Trophoblast cell (in vitro differentiated cells and primary cell): ENCODE measurements at regions not wholly inside any gene's neighbourhood (a gene's known extent, or its start where the extent isn't known, plus 50 kb on each side); places are given as distances from the start of the nearest gene placed in this dataset.

ENCODE experiments used
- DNase-seq, 2 donors: peaks; one replicate each; pipeline ENCODE4 v3.0.0-alpha.2; 2016
- H2AFZ ChIP-seq: 2 replicates; pipeline ENCODE4 v1.6.1; 2013; ENCODE audit warnings: low read length, moderate library complexity, mild to moderate bottlenecking; ENCODE audit not compliant: insufficient read depth, poor library complexity
- H2AK5ac ChIP-seq: 2 replicates; pipeline ENCODE4 v1.6.1; 2013; ENCODE audit warnings: mild to moderate bottlenecking, low read length
- H2BK120ac ChIP-seq: 2 replicates; pipeline ENCODE4 v1.6.1; 2013; ENCODE audit warnings: low read length, mild to moderate bottlenecking, moderate library complexity; ENCODE audit not compliant: insufficient read depth, poor library complexity
- H2BK12ac ChIP-seq: 2 replicates; pipeline ENCODE4 v1.6.1; 2013; ENCODE audit warnings: mild to moderate bottlenecking, low read length, moderate library complexity
- H2BK5ac ChIP-seq: 2 replicates; pipeline ENCODE4 v1.6.1; 2013; ENCODE audit warnings: low read length, low read depth, moderate library complexity, mild to moderate bottlenecking; ENCODE audit not compliant: poor library complexity
- H3K14ac ChIP-seq: 2 replicates; pipeline ENCODE4 v1.6.1; 2013; ENCODE audit warnings: mild to moderate bottlenecking, low read length
- H3K18ac ChIP-seq: 2 replicates; pipeline ENCODE4 v1.6.1; 2013; ENCODE audit warnings: mild to moderate bottlenecking, low read length
- H3K23ac ChIP-seq: 2 replicates; pipeline ENCODE4 v1.6.1; 2013; ENCODE audit warnings: low read length
- H3K27ac ChIP-seq: 2 replicates; pipeline ENCODE4 v1.5.1; 2013; ENCODE audit warnings: low read depth, mild to moderate bottlenecking, inconsistent platforms, low read length, moderate library complexity
- H3K27me3 ChIP-seq: 2 replicates; pipeline ENCODE4 v1.6.1; 2013; ENCODE audit warnings: inconsistent platforms, mild to moderate bottlenecking, low read length, moderate library complexity; ENCODE audit not compliant: insufficient read depth
- H3K36me3 ChIP-seq, 2 experiments: 1 replicate in 1 of 2; 2 replicates in 1 of 2; pipeline ENCODE4 v1.6.1; 2013; ENCODE audit warnings: low read length in 2 of 2, mild to moderate bottlenecking in 2 of 2, moderate library complexity in 1 of 2; ENCODE audit not compliant: insufficient read depth in 2 of 2, control insufficient read depth in 1 of 2
- H3K4ac ChIP-seq: 2 replicates; pipeline ENCODE4 v1.6.1; 2013; ENCODE audit warnings: low read depth, mild to moderate bottlenecking, low read length, moderate library complexity
- H3K4me1 ChIP-seq, 2 experiments: 1 replicate in 1 of 2; 2 replicates in 1 of 2; pipeline ENCODE4 v1.6.1; 2013; ENCODE audit warnings: low read length in 2 of 2, mild to moderate bottlenecking in 2 of 2, moderate library complexity in 1 of 2; ENCODE audit not compliant: insufficient read depth in 2 of 2, control insufficient read depth in 1 of 2
- H3K4me2 ChIP-seq: 2 replicates; pipeline ENCODE4 v1.6.1; 2013; ENCODE audit warnings: inconsistent platforms, mild to moderate bottlenecking, low read length, moderate library complexity
- H3K4me3 ChIP-seq: 2 replicates; pipeline ENCODE4 v1.5.1; 2013; ENCODE audit warnings: mild to moderate bottlenecking, low read depth, low read length, inconsistent platforms
- H3K79me1 ChIP-seq: one replicate; pipeline ENCODE4 v1.6.1; 2013; ENCODE audit warnings: low read length
- H3K79me2 ChIP-seq: 2 replicates; pipeline ENCODE4 v1.6.1; 2013; ENCODE audit warnings: low read length, mild to moderate bottlenecking; ENCODE audit not compliant: control insufficient read depth, insufficient read depth, poor library complexity
- H3K9ac ChIP-seq: 2 replicates; pipeline ENCODE4 v1.6.1; 2013; ENCODE audit warnings: mild to moderate bottlenecking, low read length
- H3K9me3 ChIP-seq: 2 replicates; pipeline ENCODE4 v1.6.1; 2013; ENCODE audit warnings: low read depth, mild to moderate bottlenecking, control low read depth, inconsistent platforms, low read length; ENCODE audit not compliant: insufficient read depth
- H4K12ac ChIP-seq: 2 replicates; pipeline ENCODE4 v1.6.1; 2013; ENCODE audit warnings: low read depth, mild to moderate bottlenecking, low read length, moderate library complexity
- H4K8ac ChIP-seq: 2 replicates; pipeline ENCODE4 v1.6.1; 2013; ENCODE audit warnings: low read depth, mild to moderate bottlenecking, low read length, moderate library complexity
- H4K91ac ChIP-seq: one replicate; pipeline ENCODE4 v1.6.1; 2013; ENCODE audit warnings: low read depth, mild to moderate bottlenecking, low read length, moderate library complexity
- WGBS: extraction: QIAGEN DNeasy Blood & Tissue Kit; methylation state at CpG from one replicate; pipeline ENCODE4 v1.1.7; 2013; ENCODE audit warnings: missing lambda C conversion rate; ENCODE audit not compliant: insufficient read length, insufficient coverage; ENCODE audit errors: extremely low coverage; 5-methylcytosine and 5-hydroxymethylcytosine counted together

DNA sequence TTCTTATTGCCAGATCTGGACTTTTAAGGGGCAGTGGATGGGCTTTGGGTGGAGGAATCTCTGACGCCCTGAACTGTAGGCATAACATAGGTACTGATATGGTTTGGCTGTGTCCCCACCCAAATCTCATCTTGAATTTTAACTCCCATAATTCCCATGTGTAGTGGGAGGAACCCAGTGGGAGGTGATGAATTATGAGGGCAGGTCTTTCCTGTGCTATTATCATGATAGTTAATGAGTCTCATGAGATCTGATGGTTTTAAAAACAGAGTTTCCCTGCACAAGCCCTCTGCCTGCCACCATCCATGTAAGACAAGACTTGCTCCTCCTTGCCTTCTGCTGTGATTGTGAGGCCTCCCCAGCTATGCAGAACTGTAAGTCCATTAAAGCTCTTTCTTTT is 160.0 kb upstream of the CRY1 start:
- Histone ChIP-seq H4K8ac (no peak overlapping the region), H3K14ac (no peak overlapping the region), H3K4ac (no peak overlapping the region), H3K4me1 (no peaks in the 10 kb centered on the region), H2BK5ac (no peak overlapping the region), H2BK120ac (no peak overlapping the region), H2AK5ac (no peak overlapping the region), H3K4me3 (no peak overlapping the region), H3K27ac (no peak overlapping the region), H4K91ac (no peak overlapping the region), H3K4me2 (no peak overlapping the region), H2BK12ac (no peak overlapping the region), H3K79me2 (no peaks in the 10 kb centered on the region), H3K23ac (no peak overlapping the region), H2AFZ (no peak overlapping the region), H3K9me3 (no peaks in the 10 kb centered on the region), H3K18ac (no peak overlapping the region), H3K36me3 (no peaks in the 10 kb centered on the region), H3K79me1 (no peaks in the 10 kb centered on the region), H3K9ac (no peak overlapping the region), H3K27me3 (no peaks in the 10 kb centered on the region), H4K12ac (no peak overlapping the region)
- no CpG with 5 or more reads among the region's 1 CpG for WGBS
- no peak for DNase-seq

- H3K79me2 ChIP-seq, result no peaks in the 10 kb centered on the region
- no peaks in the 10 kb centered on the region for H3K27me3 ChIP-seq
- no peak overlapping the region for H2BK12ac ChIP-seq
- no peak overlapping the region for H3K23ac ChIP-seq
- H3K27ac ChIP-seq, result no peak overlapping the region
- H4K12ac ChIP-seq, result no peak overlapping the region
- no peaks in the 10 kb centered on the region for H3K4me1 ChIP-seq
- H4K91ac ChIP-seq, result no peak overlapping the region
- no peak overlapping the region for H2BK120ac ChIP-seq
- no peak overlapping the region for H2BK5ac ChIP-seq
- no peak overlapping the region for H3K14ac ChIP-seq
- H3K9ac ChIP-seq, result no peak overlapping the region
- H2AFZ ChIP-seq, result no peak overlapping the region
- no peak overlapping the region for H3K4me3 ChIP-seq
- DNase-seq, result no peak
- no peaks in the 10 kb centered on the region for H3K79me1 ChIP-seq
- H3K18ac ChIP-seq, result no peak overlapping the region
- H3K4me2 ChIP-seq, result no peak overlapping the region
- H3K9me3 ChIP-seq, result no peaks in the 10 kb centered on the region
- no peak overlapping the region for H4K8ac ChIP-seq
- no peak overlapping the region for H2AK5ac ChIP-seq
- H3K4ac ChIP-seq, result no peak overlapping the region
- 100% methylated on average over 2 of the region's 5 CpGs for WGBS
- no peaks in the 10 kb centered on the region for H3K36me3 ChIP-seq
Measured at GRCh38 chr12:107254258-107254856, 161.0 kb upstream of the CRY1 start.

DNA sequence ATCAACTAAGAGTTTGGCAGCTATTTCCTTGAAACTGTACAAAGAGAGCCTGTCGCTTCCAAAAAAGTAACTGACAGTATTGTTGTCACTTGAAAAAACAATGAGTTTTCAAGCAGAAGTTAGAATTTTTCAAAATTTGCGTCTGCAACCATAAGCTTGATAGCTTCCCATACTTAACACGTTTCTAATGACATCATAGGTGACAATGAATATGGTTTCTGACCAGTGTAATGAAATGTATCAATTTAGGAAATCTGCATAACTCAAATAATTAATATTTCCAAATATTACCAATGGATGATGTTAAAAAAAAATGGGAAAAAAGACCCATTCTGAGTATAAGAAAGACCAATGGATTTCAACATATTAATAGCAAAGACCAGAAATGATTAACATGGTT is 165.4 kb upstream of the CRY1 start:
- no peak overlapping the region for H3K4me2 ChIP-seq
- H2AK5ac ChIP-seq, result no peak overlapping the region
- H4K91ac ChIP-seq, result no peak overlapping the region
- WGBS, result no CpG with 5 or more reads among the region's 3 CpGs
- DNase-seq, result no peak
- no peak overlapping the region for H2BK5ac ChIP-seq
- no peaks in the 10 kb centered on the region for H3K27me3 ChIP-seq
- no peak overlapping the region for H3K23ac ChIP-seq
- no peaks in the 10 kb centered on the region for H3K9me3 ChIP-seq
- no peak overlapping the region for H3K4ac ChIP-seq
- H4K12ac ChIP-seq, result no peak overlapping the region
- H2BK120ac ChIP-seq, result no peak overlapping the region
- no peak overlapping the region for H2AFZ ChIP-seq
- no peaks in the 10 kb centered on the region for H3K4me1 ChIP-seq
- H3K14ac ChIP-seq, result no peak overlapping the region
- H3K18ac ChIP-seq, result no peak overlapping the region
- H3K36me3 ChIP-seq, result no peaks in the 10 kb centered on the region
- no peak overlapping the region for H3K27ac ChIP-seq
- H4K8ac ChIP-seq, result no peak overlapping the region
- no peak overlapping the region for H2BK12ac ChIP-seq
- no peaks in the 10 kb centered on the region for H3K79me1 ChIP-seq
- no peak overlapping the region for H3K9ac ChIP-seq
- no peak overlapping the region for H3K4me3 ChIP-seq
- no peaks in the 10 kb centered on the region for H3K79me2 ChIP-seq

- Histone ChIP-seq H3K4me2 (no peak overlapping the region), H2AFZ (no peak overlapping the region), H3K4ac (no peak overlapping the region), H3K23ac (no peak overlapping the region), H3K9ac (no peak overlapping the region), H4K12ac (no peak overlapping the region), H3K4me3 (no peak overlapping the region), H3K9me3 (no peaks in the 10 kb centered on the region), H2AK5ac (no peak overlapping the region), H3K14ac (no peak overlapping the region), H2BK5ac (no peak overlapping the region), H3K27me3 (no peaks in the 10 kb centered on the region), H3K36me3 (no peaks in the 10 kb centered on the region), H3K79me1 (no peaks in the 10 kb centered on the region), H3K18ac (no peak overlapping the region), H4K91ac (no peak overlapping the region), H2BK12ac (no peak overlapping the region), H3K4me1 (no peaks in the 10 kb centered on the region), H3K27ac (no peak overlapping the region), H3K79me2 (no peaks in the 10 kb centered on the region), H4K8ac (no peak overlapping the region), H2BK120ac (no peak overlapping the region)
- no peak for DNase-seq
Measured at GRCh38 chr12:107263980-107264379, 170.6 kb upstream of the CRY1 start.
